Activated CD8-positive, alpha-beta memory T cell treated with anti-CD3 and anti-CD28 coated beads for 48 hours (primary cell): ENCODE measurements at regions not wholly inside any gene's neighbourhood (a gene's known extent, or its start where the extent isn't known, plus 50 kb on each side); places are given as distances from the start of the nearest gene placed in this dataset.
"Not testable (repeated sequence)": the region's sequence is repeated elsewhere in the genome, so short reads cannot be mapped to it uniquely, and the experiment has no call there.

Source experiments
- DNase-seq, 3 experiments: peaks; one replicate each; pipeline ENCODE4 v3.0.0-alpha.2; 2020; ENCODE audit warnings: low read depth in 2 of 3, low spot score in 2 of 3

DNA sequence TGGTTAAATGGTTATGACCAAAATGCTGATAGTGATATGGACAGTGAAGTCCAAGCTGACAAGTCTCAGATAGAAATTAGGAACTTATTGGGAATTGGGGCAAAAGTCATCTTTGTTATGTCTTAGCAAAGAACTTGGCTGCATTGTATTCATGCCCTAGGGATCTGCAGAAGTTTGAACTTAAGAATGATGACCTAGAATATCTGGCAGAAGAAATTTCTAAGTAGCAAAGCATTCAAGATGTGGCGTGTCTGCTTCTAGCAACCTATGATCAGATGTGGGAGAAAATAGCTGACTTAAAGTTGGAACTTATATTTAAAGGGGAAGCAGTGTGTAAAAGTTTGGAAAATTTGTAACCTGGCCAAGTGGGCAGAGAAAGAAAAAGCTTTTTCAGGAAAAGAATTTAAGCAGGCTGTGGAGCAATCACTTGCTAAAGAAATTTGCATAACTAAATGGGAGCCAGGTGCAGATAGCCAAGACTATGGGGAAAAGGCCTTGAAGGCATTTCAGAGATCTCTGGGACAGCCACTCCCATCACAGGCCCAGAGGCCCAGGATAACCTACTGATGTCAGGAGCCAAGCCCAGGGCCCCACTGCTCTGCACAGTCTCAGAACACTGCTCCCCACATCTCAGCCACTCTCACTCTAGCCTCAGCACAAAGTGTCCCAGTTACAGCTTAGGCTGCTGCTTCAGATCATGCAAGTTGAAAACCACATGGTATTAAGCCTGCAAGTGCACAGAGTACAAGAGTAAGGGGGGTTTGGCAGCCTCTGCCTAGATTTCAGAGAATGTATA lies 147.8 kb upstream of the TGFBR2 start:
- no peak for DNase-seq

DNA sequence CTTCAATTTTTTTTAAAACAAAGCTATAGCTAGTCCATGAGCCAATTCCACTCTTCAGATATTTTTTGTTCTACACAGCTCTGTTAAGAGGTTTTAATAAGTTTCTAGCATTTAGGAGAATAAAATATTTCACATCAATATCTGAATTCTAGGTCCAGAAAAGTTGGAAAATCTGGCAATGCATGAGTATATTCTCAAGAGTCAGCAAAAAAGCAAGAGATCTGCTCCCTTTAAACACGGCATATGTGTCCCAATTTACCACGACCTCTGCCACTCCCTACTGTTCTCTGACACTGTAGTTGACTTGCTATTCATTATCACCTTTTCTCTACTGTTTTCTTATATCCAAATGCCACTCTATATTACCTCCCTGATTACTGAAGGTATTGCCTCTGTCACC lies 145.1 kb upstream of the TGFBR2 start:
- no peak for DNase-seq

DNA sequence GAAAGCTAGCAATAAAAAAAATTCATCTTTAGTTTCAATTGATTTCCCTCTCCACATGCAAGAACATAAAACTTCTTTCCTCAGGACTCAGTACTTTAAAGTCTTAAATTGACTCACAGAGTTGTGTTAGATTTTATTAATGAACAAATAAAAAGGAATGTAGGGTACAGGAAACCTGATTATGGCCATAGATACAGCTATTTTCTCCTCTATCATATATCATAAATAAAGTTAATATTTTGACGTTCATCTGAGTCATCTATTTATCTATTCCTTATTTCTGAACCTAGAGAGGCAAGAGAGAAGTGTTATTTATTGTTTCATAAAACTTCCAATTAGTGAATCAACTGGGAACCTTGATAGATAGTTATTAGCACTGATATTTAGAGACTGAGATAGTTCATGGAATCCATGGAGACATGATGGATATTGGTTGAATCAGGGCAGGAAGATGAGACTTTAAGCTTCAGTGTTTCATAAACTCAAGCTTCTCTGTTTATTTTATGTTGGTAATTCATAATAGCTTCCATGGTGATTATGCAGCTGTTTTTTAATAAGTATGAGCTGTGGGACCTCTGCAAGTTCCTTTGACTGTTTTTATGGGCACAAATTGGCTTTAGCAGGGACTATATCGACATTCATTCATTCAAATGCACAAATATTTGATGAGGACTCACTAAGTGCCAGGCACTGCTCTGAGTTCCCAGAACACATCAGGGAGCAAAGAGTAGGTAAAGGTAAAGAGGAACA lies 143.5 kb upstream of the TGFBR2 start:
- DNase-seq = no peak

DNA sequence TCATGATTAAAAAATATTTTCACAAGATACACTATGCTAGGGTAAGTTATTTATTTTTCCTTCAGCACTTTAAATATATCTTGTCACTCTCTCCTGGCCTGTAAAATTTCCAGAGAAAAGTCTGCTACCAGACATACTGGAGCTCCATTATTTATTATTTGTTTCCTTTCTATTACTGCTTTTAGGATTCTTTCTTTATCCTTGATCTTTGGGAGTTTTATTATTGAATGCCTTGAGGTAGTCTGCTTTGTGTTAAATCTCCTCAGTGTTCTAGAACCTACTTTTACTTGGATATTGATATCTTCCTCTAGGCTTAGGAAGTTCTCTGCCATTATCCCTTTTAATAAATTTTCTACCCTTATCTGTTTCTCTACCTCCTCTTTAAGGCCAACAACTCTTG lies 142.0 kb upstream of the TGFBR2 start:
- no peak for DNase-seq

DNA sequence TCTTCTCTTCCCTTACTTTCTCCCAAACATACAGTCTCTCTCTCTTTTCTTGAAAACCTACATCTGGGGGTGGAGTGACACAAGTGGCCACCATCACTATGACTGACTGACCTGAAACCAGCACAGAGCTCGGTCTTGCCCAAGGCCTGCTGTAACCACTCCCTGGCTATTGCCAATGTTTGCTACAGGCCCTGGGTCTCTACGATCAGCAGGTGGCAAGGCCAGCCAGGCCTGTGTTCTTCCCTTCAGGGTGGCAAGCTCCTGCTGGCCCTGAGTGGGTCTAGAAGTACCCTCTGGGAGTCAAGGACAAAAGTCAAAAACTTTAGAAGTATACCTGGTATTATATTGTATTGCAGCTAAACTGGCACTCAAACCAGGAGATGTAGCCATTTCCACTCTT lies 140.9 kb upstream of the TGFBR2 start:
- DNase-seq = no peak

DNA sequence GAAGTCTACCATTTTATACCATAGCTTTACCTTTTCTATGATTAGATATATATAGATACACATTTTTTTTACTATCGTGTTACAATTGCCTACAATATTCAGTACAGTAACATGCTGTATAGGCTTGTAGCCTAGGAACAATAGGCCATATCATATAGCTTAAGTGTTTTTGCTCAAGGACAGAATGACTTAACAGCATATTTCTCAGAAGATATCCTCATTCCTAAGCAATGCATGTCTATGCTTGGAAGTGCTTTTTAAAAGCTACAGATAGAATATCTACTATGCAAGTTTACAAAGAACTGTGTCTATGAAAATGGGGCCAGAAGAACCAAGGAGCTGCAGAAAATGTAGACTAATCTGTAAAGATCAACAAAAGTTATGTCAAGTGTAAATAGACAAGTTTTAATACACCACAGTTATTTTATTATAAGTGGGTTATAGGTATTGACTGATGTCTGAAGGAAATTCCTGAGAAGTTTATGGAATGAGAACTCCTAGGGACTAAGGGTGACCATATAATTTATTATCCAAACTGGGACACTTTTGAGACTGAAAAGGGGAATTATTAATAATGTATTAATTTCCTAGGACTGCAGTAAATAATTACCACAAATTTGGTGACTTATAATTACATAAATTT lies 138.7 kb upstream of the TGFBR2 start:
- DNase-seq = no peak

DNA sequence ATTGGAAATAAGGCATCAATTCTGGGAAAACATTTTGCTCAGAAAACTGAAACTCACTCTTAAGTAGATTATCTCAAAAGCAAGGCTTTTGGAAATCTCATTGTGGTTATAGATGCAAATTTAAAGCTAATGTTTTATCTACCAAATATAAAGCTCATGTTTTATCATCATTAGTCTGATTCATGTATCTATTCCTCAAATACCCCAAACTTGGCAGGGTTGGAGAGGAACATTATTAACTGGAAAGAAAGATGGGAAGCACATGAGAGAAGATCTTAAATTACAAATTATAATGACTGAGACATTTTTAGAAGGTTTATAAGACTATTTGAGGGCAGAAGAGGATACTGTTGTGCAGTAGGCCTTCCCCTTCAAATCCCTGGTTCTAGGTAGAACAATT lies 137.3 kb upstream of the TGFBR2 start:
- no peak for DNase-seq

DNA sequence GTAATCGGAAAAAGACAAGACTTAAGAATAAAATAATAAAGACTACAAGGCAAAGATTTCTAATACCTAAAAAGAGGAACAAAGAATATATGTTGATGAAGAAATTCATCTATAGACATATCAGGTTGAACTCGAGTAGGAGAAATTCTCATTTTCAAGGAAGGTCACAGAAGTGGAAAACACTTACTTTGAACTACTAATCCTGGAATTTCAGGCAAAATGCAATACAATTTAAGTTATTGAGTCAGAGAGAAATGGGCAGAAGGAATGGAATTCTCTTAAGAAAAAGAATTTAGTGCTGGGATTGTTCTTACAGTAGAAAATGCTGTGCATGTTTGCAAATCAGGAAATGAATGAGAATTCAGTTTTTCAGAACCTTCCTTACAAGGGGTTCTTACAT lies 135.9 kb upstream of the TGFBR2 start:
- no peak for DNase-seq

DNA sequence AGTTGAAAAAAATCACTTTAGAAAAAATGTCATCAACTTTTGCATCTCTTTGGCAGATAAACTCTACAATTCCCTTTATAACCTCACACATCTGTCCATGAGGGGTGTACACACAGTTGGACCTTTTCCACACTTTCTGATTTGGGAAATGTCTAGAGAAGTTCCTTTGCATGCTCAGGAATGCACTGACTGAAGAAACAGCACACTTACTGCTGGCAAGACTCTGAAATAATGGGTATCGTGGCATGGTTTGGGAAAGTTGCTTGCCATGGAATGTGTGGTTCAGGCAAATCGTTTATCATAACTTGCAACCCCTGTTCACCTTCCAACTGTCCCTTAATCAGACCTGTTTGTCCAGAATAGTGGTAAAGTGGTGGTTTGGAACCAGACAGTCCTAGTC lies 135.3 kb upstream of the TGFBR2 start:
- no peak for DNase-seq

DNA sequence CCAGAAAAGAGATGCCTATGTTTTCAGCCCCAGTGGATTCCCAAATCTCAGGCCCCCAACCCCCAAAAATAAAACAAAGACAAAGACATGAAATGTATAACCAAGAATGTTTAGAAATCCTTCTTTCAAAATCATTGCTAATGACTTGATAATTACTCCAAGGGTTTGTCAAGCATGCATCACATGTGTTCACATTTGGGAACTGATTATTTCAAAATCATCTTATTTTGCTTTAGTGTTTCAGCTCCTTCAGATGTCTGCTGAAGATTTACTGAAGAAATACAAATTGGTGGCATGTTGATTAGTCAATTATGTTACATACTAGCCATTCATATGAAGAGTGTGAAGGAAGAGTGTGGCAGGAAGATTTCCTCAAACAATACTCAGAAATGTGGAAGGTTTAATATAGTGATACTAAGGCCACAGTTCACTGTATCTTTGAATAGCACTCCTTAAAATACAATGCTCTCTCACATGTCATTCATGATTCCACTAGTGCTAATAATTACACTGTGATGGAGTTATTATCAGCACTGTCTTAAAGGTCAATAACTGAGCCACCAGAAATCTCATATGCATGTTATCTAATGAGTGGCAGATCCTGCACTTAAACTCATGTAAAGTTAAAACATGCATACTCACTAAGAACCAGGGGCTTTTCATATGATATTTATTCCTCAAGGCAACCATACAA lies 134.5 kb upstream of the TGFBR2 start:
- no peak for DNase-seq

DNA sequence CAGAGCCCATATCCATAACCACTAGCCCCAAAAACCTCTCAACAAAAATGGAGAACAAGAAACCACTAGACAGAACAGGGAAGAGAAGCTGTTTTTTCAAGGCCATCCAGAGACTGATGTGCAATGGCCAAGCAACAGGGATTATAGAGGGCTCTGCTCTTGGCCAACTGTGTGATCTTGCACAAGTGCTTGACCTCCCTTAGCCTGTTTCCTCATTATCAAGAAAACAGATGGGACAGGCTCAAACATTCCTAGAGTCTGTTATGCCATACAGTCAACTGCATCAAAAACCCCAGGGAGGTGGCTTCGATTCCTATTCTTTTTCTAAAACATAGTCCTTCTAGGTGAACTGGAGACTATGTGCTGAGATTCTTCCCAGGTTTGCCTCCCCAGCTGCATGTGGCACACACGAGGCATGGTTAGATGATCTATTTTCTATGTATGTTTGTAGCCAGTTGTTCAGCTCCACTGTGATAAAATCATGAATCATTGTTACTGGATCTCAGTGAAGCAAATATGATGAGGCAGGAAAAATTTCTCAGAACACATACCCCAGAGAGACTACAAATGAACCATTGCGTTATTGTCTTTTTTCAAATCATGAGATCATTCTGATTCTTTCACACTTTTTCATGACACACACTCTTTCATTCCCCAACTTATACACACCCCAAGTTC lies 132.9 kb upstream of the TGFBR2 start:
- no peak for DNase-seq

DNA sequence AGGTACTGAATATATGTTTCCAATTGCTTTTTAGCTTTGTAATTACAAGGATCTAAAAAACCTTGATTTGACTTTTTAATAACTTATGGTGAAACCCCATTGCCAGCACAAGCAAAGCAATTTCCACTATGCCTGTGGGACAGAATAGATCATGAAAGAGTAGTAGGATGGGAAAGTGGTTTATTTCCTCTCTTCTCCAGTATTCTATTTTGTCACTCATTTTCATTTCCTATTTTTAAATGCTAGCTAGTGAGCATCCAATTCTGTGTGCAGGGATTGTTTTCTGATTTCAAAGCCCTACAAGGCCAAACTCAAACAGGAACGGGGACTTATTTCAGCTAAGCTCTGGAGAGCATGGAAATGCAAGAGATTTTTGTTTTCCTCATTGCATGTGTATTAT lies 132.0 kb upstream of the TGFBR2 start:
- no peak for DNase-seq

DNA sequence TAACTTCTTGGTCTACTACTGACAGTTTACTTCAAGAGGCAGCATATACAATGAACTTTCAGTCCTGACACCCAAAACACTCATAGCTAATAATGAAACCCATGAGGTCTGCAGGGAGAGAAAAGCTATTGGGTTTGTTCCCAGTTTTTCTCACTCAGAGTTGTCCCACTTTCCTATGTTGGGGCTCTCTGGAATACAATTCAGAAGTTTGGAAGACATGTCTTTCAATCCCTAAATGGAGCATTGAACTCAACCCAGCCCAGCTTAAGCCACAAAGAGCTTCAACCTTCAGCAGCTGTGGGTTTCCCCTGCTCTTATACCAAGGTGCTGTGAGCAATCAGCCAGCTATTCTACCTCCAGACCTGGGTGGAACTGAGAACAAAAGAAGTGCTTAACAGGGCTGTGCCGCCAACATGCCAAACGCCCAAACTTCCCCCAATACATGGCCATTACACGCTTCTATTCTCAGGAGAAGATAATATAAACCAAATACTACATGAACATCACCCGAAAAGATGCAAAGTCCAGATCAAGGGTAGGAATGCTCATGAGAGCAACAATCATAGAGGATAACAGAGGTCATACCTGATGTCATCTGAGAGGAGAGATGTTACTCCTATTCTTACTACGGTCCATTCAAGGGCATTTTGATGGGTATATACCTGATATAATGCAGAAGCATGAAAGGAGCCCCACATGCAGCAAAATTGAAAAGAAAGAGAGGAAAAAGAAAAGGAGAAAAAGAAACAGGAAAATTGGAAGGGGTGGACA lies 131.2 kb upstream of the TGFBR2 start:
- DNase-seq = no peak

DNA sequence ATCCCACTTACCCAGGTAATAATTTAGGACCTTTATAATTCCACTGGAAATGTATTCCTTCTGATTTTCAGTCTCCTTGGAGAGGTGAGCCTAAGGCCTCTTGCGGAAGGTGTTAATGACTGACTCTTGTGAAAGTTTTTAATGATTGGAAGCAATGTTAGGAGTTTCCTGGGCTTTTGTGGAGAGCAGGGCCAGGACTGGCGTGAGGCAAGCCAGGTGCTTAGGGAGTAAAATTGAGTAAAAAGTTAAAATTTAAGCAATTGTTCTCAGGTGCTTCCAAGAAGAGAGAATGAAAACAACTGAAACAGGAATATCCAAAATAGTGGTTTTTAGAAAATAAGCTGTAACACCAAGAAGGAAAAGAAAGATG lies 130.6 kb upstream of the TGFBR2 start:
- DNase-seq = no peak

DNA sequence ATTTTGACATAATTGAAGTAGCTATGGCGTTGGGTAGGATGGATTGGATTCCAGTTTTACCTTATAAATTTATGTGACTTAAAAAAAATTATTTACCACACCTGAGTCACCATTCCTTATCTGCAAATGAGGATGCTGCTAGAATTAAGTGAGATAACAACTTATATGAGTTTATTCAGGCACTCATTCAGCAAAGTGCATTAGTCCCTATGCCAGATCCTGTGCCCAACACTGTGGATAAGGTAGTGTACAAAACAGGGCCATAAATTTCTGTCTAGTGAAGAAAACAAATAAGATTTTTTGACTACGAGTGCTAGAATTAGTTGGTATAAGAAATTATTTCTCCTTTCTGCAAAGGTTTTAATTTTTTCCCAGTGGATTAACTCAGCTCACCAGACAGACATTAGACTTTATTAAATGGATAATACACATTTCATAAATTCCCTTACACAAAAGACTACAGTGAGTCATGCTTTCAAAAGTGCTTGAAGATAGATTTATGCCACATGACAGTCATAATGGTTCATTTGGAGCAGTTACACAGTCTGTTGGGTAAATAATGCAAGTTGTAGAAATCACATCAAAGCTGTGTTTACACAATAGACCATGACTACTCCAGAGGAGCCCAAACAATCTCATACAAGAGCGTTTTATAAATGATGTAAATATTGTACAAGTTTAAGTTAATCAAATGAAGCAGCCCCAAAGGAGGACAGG lies 129.9 kb upstream of the TGFBR2 start:
- DNase-seq = no peak

DNA sequence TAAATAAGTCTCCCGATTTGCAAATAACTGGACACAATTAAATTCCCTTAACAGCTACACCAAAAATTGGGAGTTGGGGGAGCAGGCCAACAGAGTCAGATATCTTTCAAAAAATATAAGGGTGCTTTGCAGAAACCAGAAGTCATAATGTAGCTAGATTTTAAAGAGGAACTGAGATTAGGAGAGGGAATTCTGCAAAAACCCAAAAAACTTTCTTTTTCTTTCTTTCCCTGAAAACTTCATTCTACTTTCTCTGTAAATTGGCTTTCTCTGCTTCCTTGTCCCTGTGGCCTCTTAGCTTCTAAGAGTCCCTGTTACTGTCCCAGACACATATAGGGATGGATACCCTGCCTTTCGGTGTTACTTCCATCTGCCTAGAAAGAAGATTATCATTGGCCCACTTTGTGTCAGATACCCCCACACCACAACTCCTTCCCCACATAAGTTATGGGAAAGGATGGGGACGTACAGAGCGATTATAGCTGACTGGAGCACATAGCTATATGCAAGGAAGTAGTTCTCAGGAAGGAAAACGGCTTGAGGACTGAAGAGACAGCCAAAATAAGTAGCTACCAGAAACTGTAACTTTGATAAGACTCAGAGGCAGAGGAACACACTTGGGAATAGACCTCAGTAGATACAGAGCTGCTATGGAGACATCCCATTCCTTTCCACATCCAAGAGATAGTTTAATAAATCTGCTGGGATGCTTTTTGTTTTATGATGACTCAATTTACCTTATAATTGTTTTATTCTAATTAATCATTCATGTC lies 129.1 kb upstream of the TGFBR2 start:
- DNase-seq = no peak

DNA sequence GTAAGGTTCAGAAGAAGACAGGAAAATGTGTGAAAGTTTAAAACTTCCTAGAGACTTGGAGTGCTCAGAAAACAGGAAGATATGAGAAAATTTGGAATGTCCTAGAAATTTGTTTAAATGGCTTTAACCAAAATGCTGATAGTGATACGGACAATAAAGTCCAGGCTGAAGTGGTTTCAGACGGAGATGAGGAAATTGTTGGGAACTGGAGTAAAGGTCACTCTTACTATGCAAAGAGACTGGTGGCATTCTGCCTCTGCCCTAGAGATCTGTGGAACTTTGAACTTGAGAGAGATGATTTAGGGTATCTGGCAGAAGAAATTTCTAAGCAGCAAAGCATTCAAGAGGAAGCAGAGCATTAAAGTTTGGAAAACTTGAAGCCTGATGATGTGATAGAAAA lies 126.7 kb upstream of the TGFBR2 start:
- not testable (repeated sequence) for DNase-seq

DNA sequence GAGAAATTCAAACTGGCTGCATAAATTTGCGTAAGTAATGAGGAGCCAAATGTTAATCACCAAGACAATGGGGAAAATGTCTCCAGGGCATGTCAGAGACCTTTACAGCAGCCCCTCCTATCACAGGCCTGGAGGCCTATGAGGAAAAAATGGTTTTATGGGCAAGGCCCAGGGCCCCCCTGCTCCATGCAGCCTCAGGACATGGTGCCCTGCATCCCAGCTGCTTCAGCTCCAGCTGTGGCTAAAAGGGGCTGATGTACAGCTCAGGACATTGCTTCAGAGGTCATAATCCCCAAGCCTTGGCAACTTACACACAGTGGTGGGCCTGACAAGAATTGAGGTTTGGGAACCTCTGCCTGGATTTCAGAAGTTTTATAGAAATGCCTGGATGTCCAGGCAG lies 126.2 kb upstream of the TGFBR2 start:
- DNase-seq = not testable (repeated sequence)

DNA sequence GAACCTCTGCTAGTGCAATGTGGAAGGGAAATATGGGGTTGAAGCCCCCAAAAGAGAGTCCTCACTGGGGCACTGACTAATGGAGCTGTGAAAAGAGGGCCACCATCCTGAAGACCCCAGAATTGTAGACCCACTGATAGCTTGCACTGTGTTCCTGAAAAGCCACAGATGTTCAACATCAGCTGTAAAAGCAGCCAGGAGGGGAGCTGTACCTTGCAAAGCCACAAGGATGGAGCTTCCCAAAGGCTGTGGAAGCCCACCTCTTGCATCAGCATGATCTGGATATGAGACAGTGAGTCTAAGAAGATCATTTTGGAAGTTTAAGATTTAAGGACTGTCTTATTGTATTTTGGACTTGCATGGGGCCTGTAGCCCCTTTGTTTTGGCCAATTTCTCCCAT lies 125.8 kb upstream of the TGFBR2 start:
- no peak for DNase-seq
